ENCODE measurements at regions not wholly inside any gene's neighbourhood (a gene's known extent, or its start where the extent isn't known, plus 50 kb on each side); places are given as distances from the start of the nearest gene placed in this dataset.

DNA sequence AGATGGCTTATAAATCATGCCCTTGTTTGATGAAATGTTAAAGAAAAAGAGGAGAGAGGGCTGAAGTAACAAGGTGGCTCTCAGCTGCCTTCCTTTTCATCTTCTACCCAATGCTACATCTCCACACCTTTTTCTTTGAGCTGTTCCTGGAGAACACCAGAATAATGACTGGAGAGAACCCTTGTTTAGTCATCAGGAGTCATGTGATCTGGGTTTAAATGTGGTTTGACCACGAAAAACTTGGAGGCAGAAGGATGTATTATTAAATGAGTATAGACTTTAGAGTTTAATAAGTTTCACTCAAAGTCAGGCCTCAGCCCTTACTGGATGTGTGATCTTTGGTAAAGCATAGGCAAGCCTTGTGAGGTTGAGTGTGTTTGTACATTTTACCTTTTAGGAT, 230.3 kb upstream of the TBL1XR1 start:
- Histone ChIP-seq H3K4me2 (ENCODE audit: low read length) (no peak overlapping the region), H4K20me1 (ENCODE audit: insufficient read depth) (no peaks in the 10 kb centered on the region), H3K9me3 (ENCODE audit: low read length) (no peaks in the 10 kb centered on the region), H3K36me3 (ENCODE audit: insufficient read depth, low read length) (no peaks in the 10 kb centered on the region), H3F3A (ENCODE audit: insufficient read depth, low read length, poor library complexity, severe bottlenecking) (no peaks in the 10 kb centered on the region), H3K27ac (ENCODE audit: low read length) (no peak overlapping the region), H2AFZ (ENCODE audit: low read depth, low read length) (no peak overlapping the region), H3K79me2 (replicated peaks; ENCODE audit: insufficient read depth, low read length) (no peaks in the 10 kb centered on the region), H3K9ac (ENCODE audit: low read length) (no peak overlapping the region), H3K4me3 (ENCODE audit: low read length) (no peak overlapping the region), H3K27me3 (ENCODE audit: insufficient read depth, low read depth, low read length) (no peaks in the 10 kb centered on the region), H3K9me2 (ENCODE audit: insufficient read depth, low read length) (no peaks in the 10 kb centered on the region)
- no peak for TF ChIP-seq SMC3 (conservative IDR thresholded peaks at IDR 0.05; ENCODE audit: poor library complexity)
- TF ChIP-seq RAD21 (conservative IDR thresholded peaks at IDR 0.05), result no peak
- TF ChIP-seq EP300 (conservative IDR thresholded peaks at IDR 0.05; ENCODE audit: poor library complexity, severe bottlenecking), result no peak
- no peak for TF ChIP-seq MXI1 (conservative IDR thresholded peaks at IDR 0.05; ENCODE audit: poor library complexity, severe bottlenecking)
- no peak for TF ChIP-seq EZH2 (IDR thresholded peaks at IDR 0.05; ENCODE audit: borderline replicate concordance, insufficient read depth, low read length, poor library complexity, severe bottlenecking)
- no peak for TF ChIP-seq TAF1 (IDR thresholded peaks at IDR 0.05; ENCODE audit: low read depth)

DNA sequence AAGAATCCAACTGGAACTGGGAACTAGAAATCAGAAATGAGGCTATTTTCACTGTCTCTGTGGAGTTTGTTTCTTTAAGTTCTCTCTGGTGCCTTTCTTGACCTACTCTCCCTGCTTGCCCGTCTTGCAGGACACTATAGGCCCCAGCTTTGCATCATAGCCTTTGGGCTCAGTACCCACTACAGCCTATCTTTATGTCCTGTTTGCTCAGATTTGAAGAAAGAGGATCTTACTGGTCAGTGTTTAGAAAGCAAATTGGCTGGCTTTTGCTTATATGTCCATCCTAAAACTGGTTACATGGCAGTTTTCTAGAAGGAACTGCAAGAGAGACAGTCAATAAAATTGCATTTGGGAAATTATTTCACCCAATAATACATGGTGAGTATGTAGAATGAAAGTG, 231.8 kb upstream of the TBL1XR1 start:
- Histone ChIP-seq H3K4me3 (ENCODE audit: low read length) (no peak overlapping the region), H3K27me3 (ENCODE audit: insufficient read depth, low read depth, low read length) (no peaks in the 10 kb centered on the region), H3F3A (ENCODE audit: insufficient read depth, low read length, poor library complexity, severe bottlenecking) (no peaks in the 10 kb centered on the region), H3K36me3 (ENCODE audit: insufficient read depth, low read length) (no peaks in the 10 kb centered on the region), H3K9me3 (ENCODE audit: low read length) (no peaks in the 10 kb centered on the region), H3K79me2 (replicated peaks; ENCODE audit: insufficient read depth, low read length) (no peaks in the 10 kb centered on the region), H3K27ac (ENCODE audit: low read length) (no peak overlapping the region), H4K20me1 (ENCODE audit: insufficient read depth) (no peaks in the 10 kb centered on the region), H3K9ac (ENCODE audit: low read length) (no peak overlapping the region), H3K9me2 (ENCODE audit: insufficient read depth, low read length) (no peaks in the 10 kb centered on the region), H2AFZ (ENCODE audit: low read depth, low read length) (no peak overlapping the region), H3K4me2 (ENCODE audit: low read length) (no peak overlapping the region)
- no peak for TF ChIP-seq POLR2AphosphoS5 (IDR thresholded peaks at IDR 0.05)
- TF ChIP-seq CTCF (IDR thresholded peaks at IDR 0.05; ENCODE audit: poor library complexity, severe bottlenecking), result no peak
- TF ChIP-seq, protein P1, sequence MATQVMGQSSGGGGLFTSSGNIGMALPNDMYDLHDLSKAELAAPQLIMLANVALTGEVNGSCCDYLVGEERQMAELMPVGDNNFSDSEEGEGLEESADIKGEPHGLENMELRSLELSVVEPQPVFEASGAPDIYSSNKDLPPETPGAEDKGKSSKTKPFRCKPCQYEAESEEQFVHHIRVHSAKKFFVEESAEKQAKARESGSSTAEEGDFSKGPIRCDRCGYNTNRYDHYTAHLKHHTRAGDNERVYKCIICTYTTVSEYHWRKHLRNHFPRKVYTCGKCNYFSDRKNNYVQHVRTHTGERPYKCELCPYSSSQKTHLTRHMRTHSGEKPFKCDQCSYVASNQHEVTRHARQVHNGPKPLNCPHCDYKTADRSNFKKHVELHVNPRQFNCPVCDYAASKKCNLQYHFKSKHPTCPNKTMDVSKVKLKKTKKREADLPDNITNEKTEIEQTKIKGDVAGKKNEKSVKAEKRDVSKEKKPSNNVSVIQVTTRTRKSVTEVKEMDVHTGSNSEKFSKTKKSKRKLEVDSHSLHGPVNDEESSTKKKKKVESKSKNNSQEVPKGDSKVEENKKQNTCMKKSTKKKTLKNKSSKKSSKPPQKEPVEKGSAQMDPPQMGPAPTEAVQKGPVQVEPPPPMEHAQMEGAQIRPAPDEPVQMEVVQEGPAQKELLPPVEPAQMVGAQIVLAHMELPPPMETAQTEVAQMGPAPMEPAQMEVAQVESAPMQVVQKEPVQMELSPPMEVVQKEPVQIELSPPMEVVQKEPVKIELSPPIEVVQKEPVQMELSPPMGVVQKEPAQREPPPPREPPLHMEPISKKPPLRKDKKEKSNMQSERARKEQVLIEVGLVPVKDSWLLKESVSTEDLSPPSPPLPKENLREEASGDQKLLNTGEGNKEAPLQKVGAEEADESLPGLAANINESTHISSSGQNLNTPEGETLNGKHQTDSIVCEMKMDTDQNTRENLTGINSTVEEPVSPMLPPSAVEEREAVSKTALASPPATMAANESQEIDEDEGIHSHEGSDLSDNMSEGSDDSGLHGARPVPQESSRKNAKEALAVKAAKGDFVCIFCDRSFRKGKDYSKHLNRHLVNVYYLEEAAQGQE (IDR thresholded peaks at IDR 0.05; ENCODE audit: borderline replicate concordance), result no peak
- no peak for TF ChIP-seq EP300 (conservative IDR thresholded peaks at IDR 0.05; ENCODE audit: poor library complexity, severe bottlenecking)
- TF ChIP-seq MXI1 (conservative IDR thresholded peaks at IDR 0.05; ENCODE audit: poor library complexity, severe bottlenecking), result no peak
- no peak for TF ChIP-seq SMC3 (conservative IDR thresholded peaks at IDR 0.05; ENCODE audit: poor library complexity)
- TF ChIP-seq EZH2 (IDR thresholded peaks at IDR 0.05; ENCODE audit: borderline replicate concordance, insufficient read depth, low read length, poor library complexity, severe bottlenecking), result no peak
- no peak for TF ChIP-seq TAF1 (IDR thresholded peaks at IDR 0.05; ENCODE audit: low read depth)
- TF ChIP-seq RAD21 (conservative IDR thresholded peaks at IDR 0.05), result no peak

Data from neural cell (in vitro differentiated cells).